HG03159 (cell line): ENCODE measurements at regions not wholly inside any gene's neighbourhood (a gene's known extent, or its start where the extent isn't known, plus 50 kb on each side); places are given as distances from the start of the nearest gene placed in this dataset.

Source experiments
- ATAC-seq: cut with Tn5 transposase; IDR thresholded peaks from one replicate; pipeline ENCODE4 v1.9.1; 2021; ENCODE audit warnings: mild to moderate bottlenecking, moderate library complexity; ENCODE audit not compliant: unreplicated experiment

DNA sequence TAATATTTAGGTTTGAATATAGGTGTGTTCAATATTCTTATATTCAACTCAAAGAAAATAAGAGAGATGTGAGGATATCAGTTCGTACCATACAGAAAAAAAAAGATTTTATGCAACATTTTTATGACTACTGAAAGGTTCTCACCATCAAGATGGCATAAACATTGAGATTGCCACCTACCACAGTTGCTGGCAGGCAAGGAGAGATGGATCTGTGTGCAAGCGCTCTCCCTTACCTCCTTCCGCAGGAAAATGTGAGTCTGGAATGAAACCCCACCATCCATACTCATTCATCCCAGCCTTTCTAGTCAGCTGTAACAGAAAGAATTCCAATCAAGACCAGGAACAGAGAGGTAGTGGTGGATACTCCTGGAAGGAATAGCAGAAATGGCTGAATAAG, 376.9 kb downstream of the PPP3CA start:
- no peak for ATAC-seq

DNA sequence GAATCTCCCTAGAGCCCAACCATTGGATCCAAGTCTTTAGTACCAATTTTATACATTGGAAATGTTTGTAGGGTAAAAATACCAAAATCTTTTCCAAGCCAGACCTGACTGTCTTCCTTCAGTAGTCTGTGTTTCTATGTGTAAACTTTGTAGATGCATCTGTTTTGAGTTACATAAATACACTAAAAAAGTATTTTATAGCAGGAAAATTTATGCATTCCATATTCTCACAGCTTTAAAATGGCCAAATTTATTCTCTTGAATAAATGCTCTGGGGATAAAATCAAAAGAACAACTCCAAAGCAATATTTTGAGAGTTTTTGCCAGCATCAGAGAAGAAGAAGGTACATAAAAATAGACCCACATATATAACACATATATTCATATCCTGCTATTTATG, 377.4 kb downstream of the PPP3CA start:
- ATAC-seq = no peak

GRCh38 chr4:100968046-100968445, 379.3 kb downstream of the PPP3CA start:
- ATAC-seq = no peak

DNA sequence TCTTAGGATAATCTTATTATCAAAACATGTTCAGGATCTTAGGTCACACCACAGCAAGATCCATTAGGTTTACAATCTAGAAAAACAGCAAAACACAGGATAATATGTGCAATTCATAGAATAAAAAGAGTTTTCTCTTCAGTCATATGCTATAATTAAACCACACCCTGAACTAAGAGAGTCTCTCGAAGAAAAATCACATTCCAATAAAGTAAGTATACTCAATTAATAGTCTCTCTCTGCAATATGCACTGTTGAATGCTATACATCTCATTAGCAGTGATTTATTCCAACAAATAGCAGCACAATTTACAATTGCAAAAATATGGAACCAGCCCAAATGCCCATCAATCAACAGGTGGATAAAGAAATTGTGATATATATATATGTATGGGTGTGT, 383.7 kb downstream of the PPP3CA start:
- ATAC-seq = no peak

DNA sequence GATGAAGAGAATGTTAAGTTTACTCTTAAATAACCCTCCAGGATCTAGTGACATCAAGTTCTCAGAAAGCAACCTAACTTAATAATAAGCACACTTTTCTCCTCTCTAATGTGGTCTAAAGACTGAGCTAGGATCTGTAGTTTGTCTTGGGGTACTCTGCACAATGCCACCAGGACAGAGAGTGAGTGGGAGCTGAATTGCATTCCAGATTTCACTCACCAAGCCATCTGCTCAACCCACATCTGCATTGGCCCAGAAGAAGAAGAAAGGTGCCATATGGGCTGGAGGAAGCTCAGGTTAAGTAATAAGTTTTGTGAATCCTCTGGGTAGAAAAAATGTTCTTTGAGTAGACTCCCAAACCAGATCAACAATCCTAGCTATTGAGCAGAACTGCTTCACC, 384.6 kb downstream of the PPP3CA start:
- no peak for ATAC-seq

- ATAC-seq = no peak
Measured at GRCh38 chr4:100960232-100960631, 387.1 kb downstream of the PPP3CA start.

DNA sequence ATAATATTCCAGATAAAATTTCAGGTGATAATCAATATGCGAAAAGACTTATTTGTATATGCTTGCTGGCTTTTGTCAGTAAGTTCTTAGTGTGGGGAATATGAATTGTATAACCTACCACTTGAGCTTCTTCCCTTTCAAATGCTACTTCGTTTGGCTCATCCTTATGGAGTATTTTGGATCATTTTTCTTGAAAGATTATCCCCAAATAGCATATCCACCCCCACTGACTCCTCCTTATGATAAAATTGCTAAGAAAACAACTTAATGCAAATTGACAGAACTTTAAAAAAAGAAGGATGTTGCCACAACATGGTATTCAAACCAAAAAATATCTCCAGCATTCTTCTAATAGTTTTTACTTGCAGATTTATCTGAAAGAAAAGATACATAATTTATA, 393.3 kb downstream of the PPP3CA start:
- ATAC-seq = no peak

DNA sequence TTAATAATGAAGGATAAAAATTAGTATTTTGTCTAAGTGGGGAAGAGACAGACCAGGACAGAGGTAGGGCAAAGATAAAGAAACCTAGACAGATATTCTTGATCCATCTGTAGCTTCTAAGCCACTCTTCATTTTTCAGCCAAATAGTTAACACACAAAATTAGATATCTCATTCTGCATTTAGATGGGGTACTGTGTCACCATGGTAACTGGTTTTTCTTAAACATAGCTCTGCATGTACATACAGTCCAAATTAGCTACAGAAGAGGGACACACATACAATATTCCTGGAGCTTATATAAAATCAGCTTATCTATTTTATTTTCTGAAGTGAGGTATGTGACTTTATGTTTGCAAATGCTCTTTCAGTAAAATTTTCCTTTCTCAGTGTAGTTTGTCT, 393.7 kb downstream of the PPP3CA start:
- no peak for ATAC-seq

GRCh38 chr4:100952590-100952989, 394.7 kb downstream of the PPP3CA start:
- no peak for ATAC-seq

DNA sequence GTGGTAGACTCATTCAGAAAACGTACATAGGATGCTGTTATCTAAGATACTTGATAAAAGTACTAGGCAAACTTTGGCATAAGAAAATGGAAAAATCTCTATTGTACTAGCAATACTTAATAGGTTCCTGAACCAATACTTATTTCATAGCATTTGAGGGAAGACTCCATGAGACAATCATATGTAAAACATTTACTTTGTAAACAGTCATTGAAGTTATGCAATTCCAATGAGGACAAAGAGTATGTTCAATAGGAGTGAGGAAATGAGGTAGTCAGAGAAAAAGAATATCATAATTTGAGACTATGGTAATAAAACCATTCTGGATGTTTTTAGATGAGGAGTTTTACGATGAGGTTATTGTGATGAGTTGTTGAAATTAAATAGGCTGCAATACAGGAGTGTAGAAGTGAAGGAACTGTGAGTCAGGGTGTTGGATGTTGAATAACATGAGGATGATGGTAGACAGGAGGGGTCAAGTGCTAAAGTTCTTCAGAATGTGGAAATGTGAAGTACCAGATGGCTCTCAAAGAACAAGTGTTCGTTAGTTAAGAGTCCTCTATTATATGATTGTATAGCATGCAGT, 397.9 kb downstream of the PPP3CA start:
- no peak for ATAC-seq

DNA sequence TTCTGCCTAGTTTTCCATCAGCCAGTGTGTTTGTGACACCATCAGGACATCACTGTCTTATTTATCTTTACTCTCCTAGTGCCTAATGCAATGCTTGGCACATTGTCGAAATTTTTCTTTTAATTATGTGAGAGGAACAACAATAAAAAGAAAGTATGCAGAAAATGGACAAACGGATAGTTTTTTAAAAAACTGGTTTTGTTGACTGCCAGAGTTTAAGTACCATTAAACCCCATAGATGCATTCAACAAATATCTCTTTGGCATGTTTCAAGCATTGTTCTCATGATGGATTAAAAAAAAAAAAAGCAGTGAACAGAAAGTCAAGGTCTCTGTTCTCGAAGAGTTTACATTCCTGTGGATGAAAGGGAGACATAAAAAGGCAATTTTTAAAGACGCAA, 398.4 kb downstream of the PPP3CA start:
- ATAC-seq = no peak

GRCh38 chr4:100945789-100946188, 401.5 kb downstream of the PPP3CA start:
- peak; percentile 62 for ATAC-seq

DNA sequence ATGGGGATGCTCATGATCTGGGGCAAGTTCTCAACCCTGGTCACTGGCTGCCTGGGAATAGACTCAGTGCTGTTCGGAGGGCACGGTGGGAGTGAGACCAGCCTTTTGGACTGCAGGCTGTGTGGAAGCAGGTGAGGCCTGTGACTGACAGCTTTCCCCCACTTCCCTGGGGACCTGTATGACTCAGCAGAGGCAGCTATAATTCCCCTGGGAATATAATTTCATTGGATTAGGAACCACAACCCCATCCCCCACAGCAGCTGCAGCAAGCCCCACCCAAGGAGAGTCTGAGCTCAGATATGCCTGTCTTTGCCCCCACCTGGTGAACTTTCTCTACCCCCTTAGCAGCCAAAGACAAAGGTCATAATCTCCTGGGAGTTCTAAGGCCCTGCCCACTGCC, 408.6 kb downstream of the PPP3CA start:
- no peak for ATAC-seq

DNA sequence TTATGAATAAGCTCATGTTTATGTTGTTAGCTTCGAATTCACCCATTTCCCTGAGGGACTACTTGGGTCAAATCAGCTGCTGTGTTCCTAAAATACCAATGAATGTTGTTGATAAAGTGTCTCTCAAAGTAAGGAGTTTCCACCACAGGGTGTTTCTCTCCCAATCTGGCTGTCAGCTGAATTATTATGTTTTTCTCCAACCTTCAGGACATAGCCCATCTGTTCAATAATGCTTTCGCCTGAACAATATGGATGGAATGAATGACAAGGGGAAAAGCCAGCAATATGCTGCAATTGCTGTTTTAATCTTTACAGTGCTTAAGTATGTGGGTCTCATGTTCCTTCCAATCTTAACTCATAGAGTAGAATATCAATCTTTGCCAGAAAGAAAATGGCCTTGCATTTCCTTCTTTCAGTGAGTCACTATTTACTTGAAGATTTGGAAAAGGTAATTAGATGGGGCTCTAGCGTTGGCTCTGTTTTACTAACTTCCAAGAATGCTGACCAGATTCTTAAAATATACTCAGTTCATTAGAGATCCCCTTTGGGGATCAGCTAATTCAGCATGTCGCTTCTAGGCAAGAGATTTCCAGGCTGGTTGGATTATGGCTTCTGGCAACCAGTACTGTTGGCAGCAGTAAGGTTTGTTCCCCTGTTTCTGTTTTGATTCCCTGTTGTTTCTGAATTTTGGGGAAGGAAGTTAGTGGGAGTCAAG, 410.5 kb downstream of the PPP3CA start:
- ATAC-seq = no peak

DNA sequence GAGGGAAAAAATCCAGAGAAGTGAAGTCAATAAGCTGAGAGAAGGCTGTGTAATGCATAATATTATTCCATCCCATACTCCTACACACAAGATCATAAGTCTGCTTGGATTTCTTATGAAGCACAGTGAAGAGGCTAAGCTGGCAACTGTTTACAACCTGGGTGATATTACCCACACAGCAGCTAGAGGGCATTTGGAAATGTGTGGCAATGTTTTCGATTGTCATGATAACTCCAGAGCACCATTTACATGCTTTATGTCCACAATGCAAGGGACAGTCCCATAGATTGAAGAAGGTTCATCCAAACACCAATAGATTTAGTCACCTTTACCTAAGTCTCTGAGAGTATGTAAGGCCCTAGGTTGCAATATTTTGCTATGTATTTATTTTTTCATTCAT, 412.2 kb downstream of the PPP3CA start:
- no peak for ATAC-seq

GRCh38 chr4:100933628-100934027, 413.7 kb downstream of the PPP3CA start:
- ATAC-seq = no peak

DNA sequence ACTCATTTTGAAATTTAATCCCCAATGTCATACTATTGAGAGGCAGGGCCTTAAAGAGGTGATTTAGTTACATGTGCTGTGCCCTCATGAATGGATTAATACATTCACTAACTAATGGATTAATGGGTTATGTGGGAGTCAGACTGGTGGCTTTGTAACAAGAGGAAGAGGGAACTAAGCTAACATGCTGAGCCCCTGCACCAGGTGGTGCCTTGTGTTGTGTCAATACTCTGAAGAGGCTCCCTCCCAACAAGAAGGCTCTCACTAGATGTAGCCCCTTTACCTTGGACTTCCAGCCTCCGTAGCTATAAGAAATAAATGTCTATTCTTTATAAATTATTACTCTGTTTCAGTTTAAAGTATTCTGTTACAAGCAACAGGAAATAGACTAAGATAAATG, 411.9 kb upstream of the EMCN start:
- no peak for ATAC-seq

DNA sequence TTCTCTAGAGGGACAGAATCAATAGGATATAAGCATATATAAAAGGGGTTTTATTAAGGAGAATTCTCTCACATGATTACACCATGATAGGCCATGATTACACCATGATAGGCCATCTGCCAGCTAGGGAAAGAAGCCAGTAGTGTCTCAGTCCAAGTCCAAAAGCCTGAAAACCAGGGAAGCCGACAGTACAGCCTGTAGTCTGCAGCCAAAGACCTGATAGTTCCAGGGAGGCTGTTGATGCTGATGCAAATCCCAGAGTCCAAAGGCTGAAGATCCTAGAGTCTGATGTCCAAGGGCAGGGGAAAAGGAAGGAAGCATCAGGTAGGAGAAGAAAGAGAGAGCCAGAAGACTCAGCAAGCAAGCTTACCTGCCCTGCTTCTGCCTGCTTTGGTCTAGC, 411.3 kb upstream of the EMCN start:
- no peak for ATAC-seq

DNA sequence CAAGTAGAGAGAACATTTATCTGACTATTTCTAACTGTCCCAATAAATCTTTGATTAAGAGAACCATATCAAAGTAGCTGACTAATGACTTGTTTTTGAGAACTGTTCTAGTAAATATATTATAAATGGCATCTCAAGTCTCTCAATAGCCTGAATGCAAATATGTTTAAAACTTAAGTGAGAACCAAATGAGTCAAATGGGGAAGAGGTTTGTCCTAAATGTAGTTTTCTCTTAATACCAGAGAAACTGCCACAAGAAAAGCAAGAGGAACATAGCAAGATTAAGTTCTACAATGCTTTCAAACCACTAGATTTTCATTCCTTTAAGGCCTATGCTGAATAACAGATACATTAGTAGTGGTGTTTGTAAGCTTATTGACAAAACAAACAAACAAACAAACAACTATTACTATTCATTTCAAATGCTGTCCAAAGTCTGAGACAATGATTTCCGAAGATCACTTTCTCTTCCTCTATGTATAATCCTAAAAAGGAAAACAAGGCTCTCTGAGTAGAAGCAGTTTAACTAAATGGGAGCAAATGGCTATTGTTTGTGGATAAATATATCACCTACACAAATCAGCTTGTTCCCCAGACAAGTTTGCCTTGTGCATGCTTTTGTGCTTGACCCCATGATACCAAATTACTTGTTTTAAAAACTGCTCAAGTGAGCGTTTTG, 408.4 kb upstream of the EMCN start:
- ATAC-seq = peak; percentile 72

- ATAC-seq = no peak
Measured at GRCh38 chr4:100913685-100914084, 395.9 kb upstream of the EMCN start.

DNA sequence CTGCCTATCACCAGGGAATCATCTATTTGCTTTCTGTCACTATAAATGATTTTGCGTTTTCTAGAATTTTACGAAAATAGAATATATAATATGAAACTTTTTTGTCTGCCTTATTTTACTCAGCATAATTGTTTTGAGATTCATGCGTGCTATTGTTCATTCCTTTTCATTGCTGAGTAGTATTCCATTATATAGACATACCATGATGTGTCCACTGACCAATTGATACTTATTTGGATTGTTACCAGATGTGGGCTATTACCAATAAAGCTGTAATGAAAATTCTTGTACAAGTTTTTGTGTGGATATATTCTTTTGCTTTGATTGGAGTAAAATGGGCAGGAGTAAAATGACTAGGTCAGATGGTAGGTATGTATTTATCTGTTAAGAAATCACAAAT, 390.7 kb upstream of the EMCN start:
- no peak for ATAC-seq
